Osteocyte (in vitro differentiated cells): ENCODE measurements at regions not wholly inside any gene's neighbourhood (a gene's known extent, or its start where the extent isn't known, plus 50 kb on each side); places are given as distances from the start of the nearest gene placed in this dataset.

ENCODE experiments used
- DNase-seq: peaks from one replicate; pipeline ENCODE4 v3.0.0; 2021; ENCODE audit warnings: mixed read lengths; ENCODE audit not compliant: unreplicated experiment; ENCODE audit errors: extremely low spot score
- H3K27ac Mint-ChIP-seq: one replicate; pipeline ENCODE4 v1.8.0; 2021; ENCODE audit warnings: mild to moderate bottlenecking, mixed read lengths; ENCODE audit not compliant: unreplicated experiment
- H3K27me3 Mint-ChIP-seq: one replicate; pipeline ENCODE4 v1.8.0; 2021; ENCODE audit warnings: mixed read lengths; ENCODE audit not compliant: unreplicated experiment
- H3K36me3 Mint-ChIP-seq: one replicate; pipeline ENCODE4 v1.8.0; 2021; ENCODE audit warnings: mixed read lengths; ENCODE audit not compliant: unreplicated experiment
- H3K4me1 Mint-ChIP-seq: one replicate; pipeline ENCODE4 v1.8.0; 2021; ENCODE audit warnings: mixed read lengths; ENCODE audit not compliant: unreplicated experiment
- H3K4me3 Mint-ChIP-seq: one replicate; pipeline ENCODE4 v1.8.0; 2021; ENCODE audit warnings: mild to moderate bottlenecking, moderate library complexity, mixed read lengths; ENCODE audit not compliant: unreplicated experiment
- H3K9me3 Mint-ChIP-seq: one replicate; pipeline ENCODE4 v1.8.0; 2021; ENCODE audit warnings: mixed read lengths; ENCODE audit not compliant: unreplicated experiment
- CTCF ChIP-seq: fragments of 200-600 bp; sonication (generic); IDR thresholded peaks from 2 replicates; pipeline ENCODE4 v1.5.0; 2021; ENCODE audit warnings: antibody characterized with exemption, mild to moderate bottlenecking, moderate library complexity

GRCh38 chr2:12424219-12424618 is 292.5 kb upstream of the TRIB2 start:
- no peak overlapping the region for H3K27ac Mint-ChIP-seq
- peaks cover 32% of the 10 kb centered on the region for H3K4me1 Mint-ChIP-seq
- no peak for DNase-seq

GRCh38 chr2:12424809-12425208 is 291.9 kb upstream of the TRIB2 start:
- Mint-ChIP-seq H3K9me3 (no peaks in the 10 kb centered on the region), H3K27me3 (no peaks in the 10 kb centered on the region), H3K36me3 (peaks cover 1% of the 10 kb centered on the region), H3K4me1 (peaks cover 38% of the 10 kb centered on the region), H3K4me3 (no peak overlapping the region), H3K27ac (no peak overlapping the region)
- no peak for TF ChIP-seq CTCF
- no peak for DNase-seq

More at GRCh38 chr2:12424219-12424618, 292.5 kb upstream of the TRIB2 start:
- H3K4me3 Mint-ChIP-seq = no peak overlapping the region
- H3K36me3 Mint-ChIP-seq = peaks cover 1% of the 10 kb centered on the region
- no peaks in the 10 kb centered on the region for H3K9me3 Mint-ChIP-seq
- no peaks in the 10 kb centered on the region for H3K27me3 Mint-ChIP-seq
- no peak for TF ChIP-seq CTCF

GRCh38 chr2:12428324-12428723 is 288.4 kb upstream of the TRIB2 start:
- DNase-seq = no peak
- no peaks in the 10 kb centered on the region for H3K27me3 Mint-ChIP-seq
- peak overlapping the region; percentile 16 for H3K4me3 Mint-ChIP-seq
- H3K9me3 Mint-ChIP-seq = no peaks in the 10 kb centered on the region
- H3K36me3 Mint-ChIP-seq = no peaks in the 10 kb centered on the region
- peak overlapping the region; percentile 96 for H3K27ac Mint-ChIP-seq
- H3K4me1 Mint-ChIP-seq = peaks cover 65% of the 10 kb centered on the region
- no peak for TF ChIP-seq CTCF

- H3K36me3 Mint-ChIP-seq = no peaks in the 10 kb centered on the region
- no peaks in the 10 kb centered on the region for H3K27me3 Mint-ChIP-seq
- TF ChIP-seq CTCF = peak; percentile 43
- DNase-seq = no peak
- peaks cover 70% of the 10 kb centered on the region for H3K4me1 Mint-ChIP-seq
- H3K4me3 Mint-ChIP-seq = no peak overlapping the region
- H3K27ac Mint-ChIP-seq = peak overlapping the region; percentile 96
- H3K9me3 Mint-ChIP-seq = no peaks in the 10 kb centered on the region
Observed at GRCh38 chr2:12428786-12429185, 287.9 kb upstream of the TRIB2 start.

- no peak overlapping the region for H3K4me3 Mint-ChIP-seq
- H3K4me1 Mint-ChIP-seq = peaks cover 79% of the 10 kb centered on the region
- H3K27ac Mint-ChIP-seq = peak overlapping the region; percentile 96
- H3K36me3 Mint-ChIP-seq = no peaks in the 10 kb centered on the region
- DNase-seq = no peak
- no peak for TF ChIP-seq CTCF
- no peaks in the 10 kb centered on the region for H3K27me3 Mint-ChIP-seq
- no peaks in the 10 kb centered on the region for H3K9me3 Mint-ChIP-seq
Observed at GRCh38 chr2:12429779-12430406, 286.8 kb upstream of the TRIB2 start.
